Neural progenitor cell (in vitro differentiated cells): ENCODE measurements at regions not wholly inside any gene's neighbourhood (a gene's known extent, or its start where the extent isn't known, plus 50 kb on each side); places are given as distances from the start of the nearest gene placed in this dataset.

Experiments
- EZH2 ChIP-seq: fragments of 200-600 bp; sonication (generic); IDR thresholded peaks from 2 replicates; pipeline ENCODE4 v1.6.1; 2017; ENCODE audit warnings: antibody characterized with exemption, mild to moderate bottlenecking, moderate library complexity
- EZH2phosphoT487 ChIP-seq: fragments of 200-600 bp; sonication (generic); IDR thresholded peaks from 2 replicates; pipeline ENCODE4 v1.6.1; 2017; ENCODE audit warnings: antibody characterized with exemption

DNA sequence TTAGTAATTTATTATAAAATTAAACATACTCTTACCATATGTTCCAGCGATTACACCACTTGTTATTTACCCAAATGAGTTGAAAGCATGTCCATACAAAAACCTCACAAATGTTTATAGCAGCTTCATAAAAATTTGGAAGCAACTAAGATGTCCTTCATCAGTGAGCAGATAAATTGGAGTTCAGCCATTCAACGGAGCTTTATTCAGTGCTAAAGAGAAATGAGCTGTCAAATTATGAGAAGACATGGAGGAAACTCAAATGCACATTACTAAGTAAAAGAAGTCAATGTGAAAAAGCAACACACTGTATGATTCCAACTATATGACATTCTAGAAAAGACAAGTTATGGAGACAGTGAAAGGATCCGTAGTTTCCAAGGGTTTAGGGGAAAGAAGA, 606.7 kb upstream of the TMPRSS15 start:
- no peak for TF ChIP-seq EZH2phosphoT487
- TF ChIP-seq EZH2: no peak
